Tibial artery (tissue), 4 donors: ENCODE measurements at regions not wholly inside any gene's neighbourhood (a gene's known extent, or its start where the extent isn't known, plus 50 kb on each side); places are given as distances from the start of the nearest gene placed in this dataset.

Experiments
- DNase-seq, 2 donors: peaks; one replicate each; pipeline ENCODE4 v3.0.0-alpha.2; 2019
- H3K27ac ChIP-seq, 2 donors: fragments of 200-600 bp; sonication (generic) in 1 of 2; 1 replicate in 1 of 2; 2 replicates in 1 of 2; pipeline ENCODE4 v1.5.1; 2018 to 2019; ENCODE audit warnings: mild to moderate bottlenecking in 1 of 2
- H3K27me3 ChIP-seq, 2 donors: fragments of 200-600 bp; sonication (generic) in 1 of 2; one replicate each; pipeline versions ENCODE4 v1.5.1 to v1.6.0; 2016 to 2019
- H3K36me3 ChIP-seq, 3 donors: fragments of 200-600 bp; sonication (generic) in 2 of 3; one replicate each; pipeline ENCODE4 v1.5.1; 2016 to 2019; ENCODE audit warnings: mild to moderate bottlenecking in 2 of 3
- H3K4me1 ChIP-seq, 4 donors: fragments of 200-600 bp; sonication (generic) in 2 of 4; 1 replicate in 3 of 4; 2 replicates in 1 of 4; pipeline ENCODE4 v1.5.1; 2016 to 2019
- H3K4me3 ChIP-seq, 2 donors: fragments of 200-600 bp; sonication (generic) in 1 of 2; 1 replicate in 1 of 2; 2 replicates in 1 of 2; pipeline ENCODE4 v1.5.1; 2018 to 2019; ENCODE audit warnings: mild to moderate bottlenecking in 2 of 2
- H3K9me3 ChIP-seq, 3 donors: fragments of 200-600 bp; sonication (generic) in 1 of 3; one replicate each; pipeline ENCODE4 v1.5.1; 2016 to 2019
- intact Hi-C: fragments of 100-400 bp; cut with DNase I; formaldehyde crosslinking; loops from one replicate; pipeline ENCODE4 v1.15.0; 2023; ENCODE audit warnings: low total_unique reads
- TF ChIP-seq, protein P1 (sequence below), 2 experiments: fragments of 200-600 bp in 1 of 2; fragments of 450-650 bp in 1 of 2; IDR thresholded peaks; one replicate each; pipeline ENCODE4 v1.5.1; 2017 to 2019; ENCODE audit warnings: antibody characterized with exemption in 2 of 2, mild to moderate bottlenecking in 1 of 2, moderate library complexity in 1 of 2

DNA sequence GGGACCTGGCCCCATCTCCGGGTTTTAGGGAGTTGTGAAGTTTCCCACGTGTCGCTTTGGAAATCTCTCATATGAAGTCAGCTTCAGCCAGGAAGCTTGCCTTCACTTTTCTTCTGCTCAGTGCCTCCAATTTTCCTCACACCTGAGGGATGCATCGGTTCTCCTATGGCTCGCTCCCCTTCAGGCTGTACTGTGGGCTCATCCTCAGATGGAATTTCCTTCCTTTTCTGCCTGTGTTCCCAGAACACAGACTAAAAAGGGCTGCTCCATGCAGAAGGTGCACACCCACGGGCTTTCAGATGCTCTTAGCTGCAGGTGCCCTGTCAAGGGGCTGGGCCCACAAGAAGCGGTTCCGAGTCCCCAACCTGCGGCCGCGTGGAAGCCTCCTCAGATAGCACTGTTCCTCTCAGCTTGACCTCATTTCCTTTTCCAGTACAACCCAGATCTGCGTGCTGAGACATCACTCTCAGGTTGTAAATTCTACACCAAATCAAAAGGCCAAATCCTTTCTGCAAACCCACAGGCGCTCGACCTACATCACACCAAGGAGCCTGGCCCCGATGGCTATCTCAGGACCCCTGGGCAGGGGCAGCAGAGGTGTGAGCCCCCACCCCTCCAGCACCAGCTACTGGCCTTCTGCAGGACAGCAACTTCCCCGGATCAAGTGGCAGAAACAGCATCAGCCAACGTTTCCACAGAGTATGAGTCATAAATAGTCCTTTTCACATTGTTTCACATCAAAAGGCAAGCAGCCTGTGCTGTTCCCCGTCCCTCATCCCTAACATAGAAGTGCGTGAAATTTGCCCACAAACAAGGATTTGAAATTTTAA is 275.9 kb downstream of the ZNF536 start:
- no peak for DNase-seq
- no peaks in the 10 kb centered on the region for H3K4me1 ChIP-seq
- intact Hi-C loops = no loop called here
- H3K27ac ChIP-seq = no peak overlapping the region
- peaks cover 0 to 22% of the 10 kb centered on the region in 2 donors for H3K27me3 ChIP-seq
- no peaks in the 10 kb centered on the region for H3K36me3 ChIP-seq
- H3K9me3 ChIP-seq = no peaks in the 10 kb centered on the region
- no peak overlapping the region for H3K4me3 ChIP-seq
- TF ChIP-seq, protein P1, sequence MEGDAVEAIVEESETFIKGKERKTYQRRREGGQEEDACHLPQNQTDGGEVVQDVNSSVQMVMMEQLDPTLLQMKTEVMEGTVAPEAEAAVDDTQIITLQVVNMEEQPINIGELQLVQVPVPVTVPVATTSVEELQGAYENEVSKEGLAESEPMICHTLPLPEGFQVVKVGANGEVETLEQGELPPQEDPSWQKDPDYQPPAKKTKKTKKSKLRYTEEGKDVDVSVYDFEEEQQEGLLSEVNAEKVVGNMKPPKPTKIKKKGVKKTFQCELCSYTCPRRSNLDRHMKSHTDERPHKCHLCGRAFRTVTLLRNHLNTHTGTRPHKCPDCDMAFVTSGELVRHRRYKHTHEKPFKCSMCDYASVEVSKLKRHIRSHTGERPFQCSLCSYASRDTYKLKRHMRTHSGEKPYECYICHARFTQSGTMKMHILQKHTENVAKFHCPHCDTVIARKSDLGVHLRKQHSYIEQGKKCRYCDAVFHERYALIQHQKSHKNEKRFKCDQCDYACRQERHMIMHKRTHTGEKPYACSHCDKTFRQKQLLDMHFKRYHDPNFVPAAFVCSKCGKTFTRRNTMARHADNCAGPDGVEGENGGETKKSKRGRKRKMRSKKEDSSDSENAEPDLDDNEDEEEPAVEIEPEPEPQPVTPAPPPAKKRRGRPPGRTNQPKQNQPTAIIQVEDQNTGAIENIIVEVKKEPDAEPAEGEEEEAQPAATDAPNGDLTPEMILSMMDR (IDR thresholded peaks at IDR 0.05) = no peak

DNA sequence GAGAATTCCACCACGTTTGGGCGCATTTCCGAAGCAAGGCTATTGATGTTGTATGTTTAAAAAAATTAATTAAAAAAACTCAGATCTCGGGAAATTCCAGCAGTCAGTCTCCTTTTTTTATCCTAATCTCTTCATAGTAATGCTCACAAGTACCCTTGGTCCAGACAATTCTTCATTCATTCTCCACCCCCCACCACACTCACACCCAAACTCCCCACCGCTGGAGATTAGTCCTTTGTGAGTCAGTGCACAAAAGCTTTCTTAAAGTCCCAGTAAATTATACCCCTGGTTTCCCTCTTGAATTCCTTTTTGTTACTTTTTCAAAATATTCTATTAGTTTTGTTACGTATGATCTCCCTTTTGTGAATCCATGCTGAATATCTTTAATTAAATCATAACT is 274.6 kb downstream of the ZNF536 start:
- peaks cover 0 to 19% of the 10 kb centered on the region in 2 donors for H3K27me3 ChIP-seq
- no peak overlapping the region for H3K27ac ChIP-seq
- DNase-seq = no peak
- intact Hi-C loops = no loop called here
- H3K4me3 ChIP-seq = no peak overlapping the region
- TF ChIP-seq, protein P1 (IDR thresholded peaks at IDR 0.05) = no peak
- H3K4me1 ChIP-seq = no peaks in the 10 kb centered on the region
- no peaks in the 10 kb centered on the region for H3K36me3 ChIP-seq
- no peaks in the 10 kb centered on the region for H3K9me3 ChIP-seq

DNA sequence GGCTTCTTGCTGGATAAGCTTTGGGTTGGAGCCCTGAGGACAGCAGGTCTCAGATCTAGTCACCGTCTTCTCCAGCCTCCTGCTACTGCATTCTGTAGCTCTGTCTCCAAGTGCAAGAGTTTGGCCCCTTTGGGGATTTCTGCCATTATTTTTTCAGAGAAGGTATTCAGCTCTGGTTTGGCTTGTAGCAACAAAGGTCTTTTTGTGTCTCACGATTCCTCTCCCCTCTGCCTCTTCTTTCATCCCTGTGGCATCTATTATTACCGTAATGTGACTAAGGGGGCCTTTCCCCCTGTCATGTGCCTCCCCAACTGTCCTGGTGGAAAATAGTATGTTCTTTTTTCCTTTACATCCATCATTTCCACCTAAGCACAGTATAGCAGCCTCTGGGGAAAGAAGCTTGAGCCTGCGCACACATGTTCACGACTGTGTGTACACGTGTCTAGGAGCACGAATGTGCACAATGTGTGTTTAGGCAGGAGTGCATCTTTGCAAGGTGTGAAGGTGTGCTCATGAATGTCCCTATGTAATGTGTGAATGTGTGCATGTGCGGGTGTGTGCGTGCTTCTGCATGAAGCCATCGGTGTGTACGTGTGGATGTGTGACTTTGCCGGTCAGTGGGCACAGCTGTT is 273.9 kb downstream of the ZNF536 start:
- H3K9me3 ChIP-seq = no peaks in the 10 kb centered on the region
- no peaks in the 10 kb centered on the region for H3K4me1 ChIP-seq
- no peak overlapping the region for H3K27ac ChIP-seq
- no peak for DNase-seq
- peaks cover 0 to 19% of the 10 kb centered on the region in 2 donors for H3K27me3 ChIP-seq
- TF ChIP-seq, protein P1 (IDR thresholded peaks at IDR 0.05) = no peak
- H3K4me3 ChIP-seq = no peak overlapping the region
- H3K36me3 ChIP-seq = no peaks in the 10 kb centered on the region
- intact Hi-C loops = no loop called here

DNA sequence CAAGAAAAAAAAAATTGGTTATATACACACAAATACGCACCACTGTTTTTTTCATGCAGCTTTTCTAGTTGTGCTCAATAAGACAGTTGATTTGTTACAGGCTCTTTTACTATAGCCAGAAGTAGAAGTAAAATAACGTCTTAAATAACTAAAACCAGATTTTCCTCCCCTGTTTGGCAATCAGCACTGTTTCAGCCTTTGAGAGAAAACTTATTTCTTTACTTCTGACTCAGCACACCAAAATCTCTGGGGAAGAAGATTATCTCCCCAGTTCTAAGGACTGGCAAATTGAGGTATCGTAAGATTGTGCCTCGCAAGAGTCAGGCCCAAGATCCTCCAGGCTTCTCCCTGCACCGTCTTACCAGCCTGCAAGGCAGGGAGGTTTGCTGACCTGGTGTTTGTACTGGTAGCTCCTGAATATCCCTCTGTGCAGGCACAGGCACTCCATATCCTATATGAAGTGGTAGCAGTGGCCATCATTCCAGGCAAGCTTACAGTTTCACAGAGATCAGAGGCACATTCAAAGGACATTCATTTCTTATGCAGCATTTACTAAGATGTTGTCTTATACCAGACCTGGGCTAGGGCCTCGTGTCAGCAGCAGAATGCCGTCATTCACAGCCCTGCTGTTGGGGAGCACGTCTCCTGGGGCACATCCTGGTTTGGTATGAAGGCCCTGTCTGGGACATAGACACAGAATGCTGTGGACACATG is 268.2 kb downstream of the ZNF536 start:
- no peak overlapping the region for H3K27ac ChIP-seq
- no peaks in the 10 kb centered on the region for H3K27me3 ChIP-seq
- H3K9me3 ChIP-seq = no peaks in the 10 kb centered on the region
- H3K4me3 ChIP-seq = no peak overlapping the region
- TF ChIP-seq, protein P1 (IDR thresholded peaks at IDR 0.05) = no peak
- no peaks in the 10 kb centered on the region for H3K36me3 ChIP-seq
- H3K4me1 ChIP-seq = no peaks in the 10 kb centered on the region
- DNase-seq = no peak
- intact Hi-C loops = no loop called here

DNA sequence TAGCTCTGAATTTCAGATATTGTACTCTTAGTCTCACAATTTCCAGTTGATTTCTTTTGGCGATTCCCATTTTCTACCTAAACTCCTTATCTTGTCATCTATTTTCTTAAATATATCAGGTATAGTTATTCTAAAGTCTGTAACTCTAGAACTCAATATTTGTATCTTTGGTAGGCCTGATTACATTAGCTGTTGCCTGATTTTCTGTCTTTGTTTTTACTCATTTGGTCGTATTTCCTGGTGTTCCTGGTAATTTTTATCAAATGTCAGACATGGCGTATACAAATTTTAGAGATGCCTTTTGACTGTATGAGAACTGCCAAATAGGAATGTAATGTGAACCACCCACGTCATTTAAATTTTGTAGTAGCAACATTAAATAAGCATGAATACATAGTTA is 266.7 kb downstream of the ZNF536 start:
- no peaks in the 10 kb centered on the region for H3K36me3 ChIP-seq
- H3K27ac ChIP-seq = no peak overlapping the region
- no peaks in the 10 kb centered on the region for H3K9me3 ChIP-seq
- H3K27me3 ChIP-seq = no peaks in the 10 kb centered on the region
- H3K4me3 ChIP-seq = no peak overlapping the region
- no peak for DNase-seq
- TF ChIP-seq, protein P1 (IDR thresholded peaks at IDR 0.05) = no peak
- intact Hi-C loops = no loop called here
- H3K4me1 ChIP-seq = no peaks in the 10 kb centered on the region
